ENCODE measurements at regions not wholly inside any gene's neighbourhood (a gene's known extent, or its start where the extent isn't known, plus 50 kb on each side); places are given as distances from the start of the nearest gene placed in this dataset.

GRCh38 chr4:71841336-71841735, 57.5 kb upstream of the GC start:
- Histone ChIP-seq H3K27ac (no peak overlapping the region), H3K9me3 (no peaks in the 10 kb centered on the region), H3K4me1 (no peaks in the 10 kb centered on the region), H3K4me3 (no peak overlapping the region), H3K36me3 (no peaks in the 10 kb centered on the region), H3K27me3 (no peaks in the 10 kb centered on the region)
- WGBS, 2 donors: 93 to 94% methylated on average over 2 of the region's 2 CpGs
- DNase-seq (no peak), FAIRE-seq (no peak), ATAC-seq (no peak)
- intact Hi-C loops (cut with DNase I): no loop called here
- TF ChIP-seq CTCF (IDR thresholded peaks at IDR 0.05): no peak

GRCh38 chr4:71847300-71847699, 63.4 kb upstream of the GC start:
- Histone ChIP-seq H3K36me3 (no peaks in the 10 kb centered on the region), H3K4me3 (no peak overlapping the region), H3K4me1 (no peaks in the 10 kb centered on the region), H3K27ac (no peak overlapping the region), H3K27me3 (no peaks in the 10 kb centered on the region), H3K9me3 (no peaks in the 10 kb centered on the region)
- intact Hi-C loops (cut with DNase I): no loop called here
- no peak for ATAC-seq
- no peak for DNase-seq
- TF ChIP-seq CTCF (IDR thresholded peaks at IDR 0.05): no peak
- 62 to 80% methylated on average over 1 of the region's 1 CpG for WGBS, 2 donors
- no peak for FAIRE-seq

GRCh38 chr4:71855944-71856343, 72.1 kb upstream of the GC start:
- 56 to 75% methylated on average over 1 of the region's 1 CpG for WGBS, 2 donors
- TF ChIP-seq CTCF (IDR thresholded peaks at IDR 0.05): no peak
- Histone ChIP-seq H3K9me3 (no peaks in the 10 kb centered on the region), H3K27me3 (no peaks in the 10 kb centered on the region), H3K36me3 (no peaks in the 10 kb centered on the region), H3K4me1 (peaks cover 0 to 11% (median 0%) of the 10 kb centered on the region in 3 donors), H3K4me3 (no peak overlapping the region), H3K27ac (no peak overlapping the region)
- no peak for ATAC-seq
- no peak for FAIRE-seq
- no peak for DNase-seq
- intact Hi-C loops (cut with DNase I): no loop called here

- H3K36me3 ChIP-seq: no peaks in the 10 kb centered on the region
- FAIRE-seq (no peak), DNase-seq (peak in 2 of 6 donors; percentile 13 to 28), ATAC-seq (peak; percentile 66 to 95 (median 88))
- intact Hi-C loops (cut with DNase I): no loop called here
- H3K4me3 ChIP-seq: peak overlapping the region in 2 of 4 donors; percentile 2 to 17
- TF ChIP-seq CTCF (IDR thresholded peaks at IDR 0.05): no peak
- H3K27me3 ChIP-seq: no peaks in the 10 kb centered on the region
- WGBS, 2 donors: 8 to 17% methylated on average over 9 of the region's 9 CpGs
- H3K27ac ChIP-seq: peak overlapping the region in 2 of 4 donors; percentile 25 to 27
- H3K4me1 ChIP-seq: peaks cover 0 to 11% (median 0%) of the 10 kb centered on the region in 3 donors
- H3K9me3 ChIP-seq: no peaks in the 10 kb centered on the region
These were observed 74.0 kb upstream of the GC start for GRCh38 chr4:71857713-71858451.

- ATAC-seq (no peak), FAIRE-seq (no peak), DNase-seq (no peak)
- 37 to 40% methylated on average over 1 of the region's 1 CpG for WGBS, 2 donors
- H3K4me1 ChIP-seq: peaks cover 0 to 11% (median 0%) of the 10 kb centered on the region in 3 donors
- no peak overlapping the region for H3K27ac ChIP-seq
- H3K9me3 ChIP-seq: no peaks in the 10 kb centered on the region
- no peak for TF ChIP-seq CTCF (IDR thresholded peaks at IDR 0.05)
- no peaks in the 10 kb centered on the region for H3K36me3 ChIP-seq
- intact Hi-C loops (cut with DNase I): no loop called here
- no peaks in the 10 kb centered on the region for H3K27me3 ChIP-seq
- H3K4me3 ChIP-seq: no peak overlapping the region
These were observed 76.8 kb upstream of the GC start for GRCh38 chr4:71860643-71861042.

Measured in pancreas (tissue), 10 donors.